AML-193 (cell line): ENCODE measurements at regions not wholly inside any gene's neighbourhood (a gene's known extent, or its start where the extent isn't known, plus 50 kb on each side); places are given as distances from the start of the nearest gene placed in this dataset.

Experiments
- DNase-seq, 2 experiments: peaks; one replicate each; lab custom pipeline; 2025; lab: John Stamatoyannopoulos, UW

GRCh38 chr3:187618722-187619121, 51.5 kb downstream of the SST start:
- no peak for DNase-seq

- no peak for DNase-seq
Measured at GRCh38 chr3:187617213-187617612, 53.0 kb downstream of the SST start.

GRCh38 chr3:187616307-187616972, 53.8 kb downstream of the SST start:
- DNase-seq = peak; percentile 60 to 78

- no peak for DNase-seq
Measured at GRCh38 chr3:187615630-187616029, 54.6 kb downstream of the SST start.

GRCh38 chr3:187612656-187613055, 57.5 kb downstream of the SST start:
- no peak for DNase-seq

GRCh38 chr3:187610981-187611511, 59.1 kb downstream of the SST start:
- DNase-seq = no peak

GRCh38 chr3:187594272-187594671, 75.9 kb downstream of the SST start:
- no peak for DNase-seq

- DNase-seq = no peak
Measured at GRCh38 chr3:187593451-187593850, 76.7 kb downstream of the SST start.

GRCh38 chr3:187590861-187591576, 79.2 kb downstream of the SST start:
- DNase-seq = no peak

- DNase-seq = no peak
Measured at GRCh38 chr3:187587076-187587475, 83.1 kb downstream of the SST start.

- no peak for DNase-seq
Measured at GRCh38 chr3:187586226-187586625, 84.0 kb downstream of the SST start.

GRCh38 chr3:187572441-187572840, 97.8 kb downstream of the SST start:
- DNase-seq = no peak

- no peak for DNase-seq
Measured at GRCh38 chr3:187571701-187572100, 98.5 kb downstream of the SST start.

GRCh38 chr3:187570776-187571175, 99.4 kb downstream of the SST start:
- DNase-seq = no peak

GRCh38 chr3:187568171-187568570, 102.0 kb downstream of the SST start:
- DNase-seq = no peak

- DNase-seq = no peak
Measured at GRCh38 chr3:187567661-187568121, 102.5 kb downstream of the SST start.

GRCh38 chr3:187567021-187567420, 103.2 kb downstream of the SST start:
- DNase-seq = no peak

GRCh38 chr3:187565701-187566100, 104.5 kb downstream of the SST start:
- peak in 1 of 2 experiments; percentile 20 for DNase-seq

- no peak for DNase-seq
Measured at GRCh38 chr3:187558990-187559389, 111.2 kb downstream of the SST start.

GRCh38 chr3:187551416-187551815, 118.8 kb downstream of the SST start:
- no peak for DNase-seq

- no peak for DNase-seq
Measured at GRCh38 chr3:187550446-187550845, 119.7 kb downstream of the SST start.

- no peak for DNase-seq
Measured at GRCh38 chr3:187545366-187545765, 124.8 kb downstream of the SST start.

GRCh38 chr3:187544326-187544725, 125.9 kb downstream of the SST start:
- DNase-seq = no peak
